Psoas muscle (tissue), 7 donors: ENCODE measurements at regions not wholly inside any gene's neighbourhood (a gene's known extent, or its start where the extent isn't known, plus 50 kb on each side); places are given as distances from the start of the nearest gene placed in this dataset.
"Not testable (repeated sequence)": the region's sequence is repeated elsewhere in the genome, so short reads cannot be mapped to it uniquely, and the experiment has no call there.

Experiments
- ATAC-seq, 4 donors: fragments of 200-7000 bp; cut with Tn5 transposase; one replicate each; pipeline ENCODE4 v1.9.1; 2020; ENCODE audit warnings: moderate library complexity in 3 of 4, mild to moderate bottlenecking in 2 of 4
- DNase-seq, 2 donors: peaks; one replicate each; pipeline ENCODE4 v3.0.0-alpha.2; 2020
- H3K27ac ChIP-seq: fragments of 200-600 bp; one replicate; pipeline ENCODE4 v1.8.0; 2022
- H3K27me3 ChIP-seq, 3 donors: fragments of 200-600 bp in 1 of 3; one replicate each; pipeline versions ENCODE4 v1.6.1 to v1.8.0; 2013 to 2022; ENCODE audit warnings: low read length in 2 of 3, mild to moderate bottlenecking in 2 of 3, moderate library complexity in 1 of 3; ENCODE audit not compliant: insufficient read depth in 3 of 3
- H3K36me3 ChIP-seq, 2 donors: fragments of 200-600 bp in 1 of 2; one replicate each; pipeline versions ENCODE4 v1.6.1 to v1.8.0; 2013 to 2022; ENCODE audit warnings: low read depth in 1 of 2, mild to moderate bottlenecking in 1 of 2, moderate library complexity in 1 of 2; ENCODE audit not compliant: insufficient read depth in 1 of 2
- H3K4me1 ChIP-seq: fragments of 200-600 bp; one replicate; pipeline ENCODE4 v1.8.0; 2022
- H3K4me3 ChIP-seq: fragments of 200-600 bp; one replicate; pipeline ENCODE4 v1.8.0; 2022; ENCODE audit warnings: mild to moderate bottlenecking
- H3K9me3 ChIP-seq: fragments of 200-600 bp; one replicate; pipeline ENCODE4 v1.8.0; 2022
- CTCF ChIP-seq: fragments of 200-600 bp; IDR thresholded peaks from one replicate; pipeline ENCODE4 v1.8.0; 2022; ENCODE audit warnings: antibody characterized with exemption
- WGBS, 3 donors: extraction: QIAGEN DNeasy Blood & Tissue Kit; methylation state at CpG; one replicate each; pipeline versions ENCODE4 v1.1.6 to v1.1.7; 2013; 5-methylcytosine and 5-hydroxymethylcytosine counted together
- intact Hi-C, 2 donors: fragments of 100-400 bp; cut with DNase I; formaldehyde crosslinking; loops; one replicate each; pipeline versions ENCODE4 v1.11.0 to v1.14.2; 2022
- donor health status: healthy with polysubstance abuse.
- donor health status: DM: no; HTN: no; CAD: no; lungs with moderate emphysema.
- donor health status: Bipolar disorder and iron deficiency.
- donor health status: healthy.
- donor health status: DM: yes; HTN: yes; CAD: no.
- donor health status: DM: no; HTN: no; CAD: no.
- donor health status: DM: yes; HTN: yes; CAD: no.

- Histone ChIP-seq H3K9me3 (peaks cover 16% of the 10 kb centered on the region), H3K27ac (no peak overlapping the region), H3K4me3 (no peak overlapping the region), H3K4me1 (no peaks in the 10 kb centered on the region), H3K36me3 (no peaks in the 10 kb centered on the region), H3K27me3 (no peaks in the 10 kb centered on the region)
- ATAC-seq = no peak
- TF ChIP-seq CTCF = no peak
- no peak for DNase-seq
- 92 to 97% (median 97%) methylated on average over 1 of the region's 1 CpG for WGBS, 3 donors
- intact Hi-C loops = no loop called here
Observed at GRCh38 chr10:22067091-22067490, 63.6 kb upstream of the DNAJC1 start.

- 85 to 88% (median 86%) methylated on average over 6 of the region's 6 CpGs for WGBS, 3 donors
- DNase-seq, ATAC-seq, intact Hi-C loops, H3K27me3 ChIP-seq, H3K27ac ChIP-seq, H3K9me3 ChIP-seq, H3K36me3 ChIP-seq, H3K4me1 ChIP-seq, H3K4me3 ChIP-seq: not testable (repeated sequence)
Observed at GRCh38 chr10:22060984-22061383, 57.5 kb upstream of the DNAJC1 start.

DNA sequence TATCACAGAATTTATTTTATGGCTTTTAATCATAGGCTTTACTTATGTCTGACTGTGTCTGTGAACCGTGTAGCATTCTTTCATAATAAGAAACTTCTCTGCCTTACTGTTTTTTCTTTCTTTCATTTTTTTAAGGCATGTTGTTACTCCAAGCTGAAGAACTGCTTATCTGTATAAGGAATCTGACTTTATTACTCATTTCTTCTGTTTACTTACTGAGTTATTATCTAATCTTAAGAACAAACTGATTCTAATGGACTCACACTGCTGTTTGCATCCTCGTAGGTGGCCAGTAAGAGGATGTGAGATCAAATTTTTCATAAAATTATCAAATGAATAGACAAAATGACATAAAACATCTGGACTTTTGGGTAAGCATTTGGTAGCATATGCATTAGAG is 54.7 kb upstream of the DNAJC1 start:
- no peak overlapping the region for H3K27ac ChIP-seq
- DNase-seq (no peak), ATAC-seq (no peak)
- H3K27me3 ChIP-seq = no peaks in the 10 kb centered on the region
- H3K36me3 ChIP-seq = no peaks in the 10 kb centered on the region
- WGBS, 3 donors = 50 to 52% (median 51%) methylated on average over 2 of the region's 2 CpGs
- no peak overlapping the region for H3K4me3 ChIP-seq
- no peaks in the 10 kb centered on the region for H3K4me1 ChIP-seq
- no peak for TF ChIP-seq CTCF
- H3K9me3 ChIP-seq = no peaks in the 10 kb centered on the region
- intact Hi-C loops = no loop called here

DNA sequence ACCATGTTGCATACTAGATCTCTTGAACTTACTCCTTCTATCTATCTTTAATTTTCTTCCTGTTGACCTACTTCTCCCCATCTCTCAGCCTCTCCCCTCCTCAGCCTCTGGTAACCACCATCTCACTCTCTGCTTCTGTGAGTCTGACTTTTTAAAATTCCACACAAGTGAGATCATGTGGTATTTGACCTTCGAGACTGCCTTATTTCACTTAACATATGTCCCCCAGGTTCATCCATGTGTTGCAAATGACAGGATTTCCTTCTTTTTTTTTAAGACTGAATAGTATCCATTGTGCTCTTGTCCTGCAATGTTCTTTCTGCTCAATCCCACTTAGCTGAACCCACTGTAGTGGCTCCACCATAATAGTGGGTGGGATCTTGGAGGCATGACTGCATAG is 51.4 kb upstream of the DNAJC1 start:
- Histone ChIP-seq H3K4me1 (no peaks in the 10 kb centered on the region), H3K9me3 (no peaks in the 10 kb centered on the region), H3K36me3 (no peaks in the 10 kb centered on the region), H3K27ac (no peak overlapping the region), H3K27me3 (no peaks in the 10 kb centered on the region), H3K4me3 (no peak overlapping the region)
- ATAC-seq = no peak
- intact Hi-C loops = no loop called here
- no peak for TF ChIP-seq CTCF
- DNase-seq = no peak
- WGBS, 3 donors = 19 to 36% (median 27%) methylated on average over 1 of the region's 1 CpG
